ENCODE measurements at regions not wholly inside any gene's neighbourhood (a gene's known extent, or its start where the extent isn't known, plus 50 kb on each side); places are given as distances from the start of the nearest gene placed in this dataset.

GRCh38 chr2:16869711-16870110 is 204.1 kb upstream of the CYRIA start:
- WGBS (ENCODE audit: insufficient coverage) = 85% methylated on average over 4 of the region's 4 CpGs
- no peak for DNase-seq
- peaks cover 0 to 2% of the 10 kb centered on the region in 2 donors for H3K27me3 Mint-ChIP-seq (ENCODE audit: low read depth in 2 of 2)
- TF ChIP-seq CTCF (IDR thresholded peaks at IDR 0.05) = no peak
- H3K4me1 Mint-ChIP-seq = no peaks in the 10 kb centered on the region
- H3K27me3 ChIP-seq (ENCODE audit: control insufficient read depth, insufficient read depth, low read length) = no peaks in the 10 kb centered on the region
- no peak overlapping the region for H3K4me3 ChIP-seq (ENCODE audit: low read length)
- H3K9me3 Mint-ChIP-seq = peaks cover 6% of the 10 kb centered on the region in 2 donors
- H3K9me3 ChIP-seq (ENCODE audit: control insufficient read depth, insufficient read depth, low read length) = no peaks in the 10 kb centered on the region
- H3K4me1 ChIP-seq (ENCODE audit: control insufficient read depth, insufficient read depth, low read length) = no peaks in the 10 kb centered on the region
- no peak overlapping the region for H3K27ac ChIP-seq (ENCODE audit: low read length)
- no peaks in the 10 kb centered on the region for H3K36me3 ChIP-seq (ENCODE audit: control insufficient read depth, insufficient read depth, low read length)
- intact Hi-C loops (cut with micrococcal nuclease) = no loop called here
- no peak overlapping the region for H3K4me3 Mint-ChIP-seq
- ATAC-seq = no peak
- no peaks in the 10 kb centered on the region for H3K36me3 Mint-ChIP-seq
- no peak overlapping the region for H3K27ac Mint-ChIP-seq

GRCh38 chr2:16862471-16862870 is 196.8 kb upstream of the CYRIA start:
- Histone ChIP-seq H3K9me3 (ENCODE audit: control insufficient read depth, insufficient read depth, low read length) (no peaks in the 10 kb centered on the region), H3K27ac (ENCODE audit: low read length) (no peak overlapping the region), H3K4me3 (ENCODE audit: low read length) (no peak overlapping the region), H3K4me1 (ENCODE audit: control insufficient read depth, insufficient read depth, low read length) (no peaks in the 10 kb centered on the region), H3K27me3 (ENCODE audit: control insufficient read depth, insufficient read depth, low read length) (no peaks in the 10 kb centered on the region), H3K36me3 (ENCODE audit: control insufficient read depth, insufficient read depth, low read length) (no peaks in the 10 kb centered on the region)
- H3K27ac Mint-ChIP-seq = no peak overlapping the region
- H3K4me1 Mint-ChIP-seq = no peaks in the 10 kb centered on the region
- no peaks in the 10 kb centered on the region for H3K27me3 Mint-ChIP-seq (ENCODE audit: low read depth in 2 of 2)
- DNase-seq = no peak
- no peak overlapping the region for H3K4me3 Mint-ChIP-seq
- 85% methylated on average over 6 of the region's 6 CpGs for WGBS (ENCODE audit: insufficient coverage)
- no peak for ATAC-seq
- intact Hi-C loops (cut with micrococcal nuclease) = no loop called here
- TF ChIP-seq CTCF (IDR thresholded peaks at IDR 0.05) = no peak
- peaks cover 2 to 3% of the 10 kb centered on the region in 2 donors for H3K9me3 Mint-ChIP-seq
- H3K36me3 Mint-ChIP-seq = no peaks in the 10 kb centered on the region

GRCh38 chr2:16861530-16861929 is 195.9 kb upstream of the CYRIA start:
- DNase-seq (no peak), ATAC-seq (no peak)
- Mint-ChIP-seq H3K4me1 (no peaks in the 10 kb centered on the region), H3K27ac (no peak overlapping the region), H3K9me3 (peaks cover 2 to 3% of the 10 kb centered on the region in 2 donors), H3K27me3 (ENCODE audit: low read depth in 2 of 2) (no peaks in the 10 kb centered on the region), H3K4me3 (no peak overlapping the region), H3K36me3 (no peaks in the 10 kb centered on the region)
- no peaks in the 10 kb centered on the region for H3K36me3 ChIP-seq (ENCODE audit: control insufficient read depth, insufficient read depth, low read length)
- intact Hi-C loops (cut with micrococcal nuclease) = no loop called here
- H3K4me1 ChIP-seq (ENCODE audit: control insufficient read depth, insufficient read depth, low read length) = no peaks in the 10 kb centered on the region
- 52% methylated on average over 2 of the region's 2 CpGs for WGBS (ENCODE audit: insufficient coverage)
- no peak overlapping the region for H3K27ac ChIP-seq (ENCODE audit: low read length)
- H3K9me3 ChIP-seq (ENCODE audit: control insufficient read depth, insufficient read depth, low read length) = no peaks in the 10 kb centered on the region
- H3K4me3 ChIP-seq (ENCODE audit: low read length) = no peak overlapping the region
- no peak for TF ChIP-seq CTCF (IDR thresholded peaks at IDR 0.05)
- H3K27me3 ChIP-seq (ENCODE audit: control insufficient read depth, insufficient read depth, low read length) = no peaks in the 10 kb centered on the region

- no peaks in the 10 kb centered on the region for H3K27me3 ChIP-seq (ENCODE audit: control insufficient read depth, insufficient read depth, low read length)
- no peak for ATAC-seq
- no peaks in the 10 kb centered on the region for H3K36me3 Mint-ChIP-seq
- H3K9me3 Mint-ChIP-seq = peaks cover 2 to 3% of the 10 kb centered on the region in 2 donors
- H3K9me3 ChIP-seq (ENCODE audit: control insufficient read depth, insufficient read depth, low read length) = no peaks in the 10 kb centered on the region
- H3K36me3 ChIP-seq (ENCODE audit: control insufficient read depth, insufficient read depth, low read length) = no peaks in the 10 kb centered on the region
- H3K4me3 ChIP-seq (ENCODE audit: low read length) = no peak overlapping the region
- no peak for DNase-seq
- H3K27ac Mint-ChIP-seq = no peak overlapping the region
- intact Hi-C loops (cut with micrococcal nuclease) = no loop called here
- no peaks in the 10 kb centered on the region for H3K4me1 Mint-ChIP-seq
- no peak overlapping the region for H3K4me3 Mint-ChIP-seq
- H3K27ac ChIP-seq (ENCODE audit: low read length) = no peak overlapping the region
- WGBS (ENCODE audit: insufficient coverage) = 0% methylated on average over 1 of the region's 1 CpG
- no peak for TF ChIP-seq CTCF (IDR thresholded peaks at IDR 0.05)
- no peaks in the 10 kb centered on the region for H3K4me1 ChIP-seq (ENCODE audit: control insufficient read depth, insufficient read depth, low read length)
- H3K27me3 Mint-ChIP-seq (ENCODE audit: low read depth in 2 of 2) = no peaks in the 10 kb centered on the region
Measured at GRCh38 chr2:16861111-16861510, 195.5 kb upstream of the CYRIA start.
